ENCODE measurements at regions not wholly inside any gene's neighbourhood (a gene's known extent, or its start where the extent isn't known, plus 50 kb on each side); places are given as distances from the start of the nearest gene placed in this dataset.

DNA sequence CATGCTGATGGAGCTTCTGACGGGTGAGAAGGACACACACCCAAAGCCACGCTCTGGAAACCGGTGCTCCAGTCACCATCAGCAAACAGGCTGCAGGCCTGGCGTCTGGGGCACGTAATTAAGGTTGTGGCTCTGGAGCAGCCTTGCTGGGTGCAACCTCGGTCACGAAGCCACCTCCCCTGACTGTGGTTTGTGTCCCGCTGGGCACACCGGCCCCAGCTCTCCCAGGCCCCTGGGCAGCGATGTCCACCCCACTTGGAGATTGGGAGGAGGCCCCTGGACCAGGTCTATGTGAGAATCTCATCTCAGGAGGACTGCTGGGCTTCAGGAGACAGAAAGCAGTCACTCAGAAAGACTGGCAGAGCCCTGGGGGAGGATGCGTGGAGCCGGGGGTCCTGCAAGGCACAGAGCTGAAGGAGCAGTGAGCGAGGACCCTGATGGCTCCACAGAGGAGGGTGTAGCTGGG, 631.6 kb downstream of the BRD1 start:
- no peak overlapping the region for H3K27ac ChIP-seq
- no peaks in the 10 kb centered on the region for H3K36me3 ChIP-seq
- H3K4me3 ChIP-seq, result no peak overlapping the region
- H3K4me1 ChIP-seq, result no peaks in the 10 kb centered on the region
- TF ChIP-seq, protein P1, sequence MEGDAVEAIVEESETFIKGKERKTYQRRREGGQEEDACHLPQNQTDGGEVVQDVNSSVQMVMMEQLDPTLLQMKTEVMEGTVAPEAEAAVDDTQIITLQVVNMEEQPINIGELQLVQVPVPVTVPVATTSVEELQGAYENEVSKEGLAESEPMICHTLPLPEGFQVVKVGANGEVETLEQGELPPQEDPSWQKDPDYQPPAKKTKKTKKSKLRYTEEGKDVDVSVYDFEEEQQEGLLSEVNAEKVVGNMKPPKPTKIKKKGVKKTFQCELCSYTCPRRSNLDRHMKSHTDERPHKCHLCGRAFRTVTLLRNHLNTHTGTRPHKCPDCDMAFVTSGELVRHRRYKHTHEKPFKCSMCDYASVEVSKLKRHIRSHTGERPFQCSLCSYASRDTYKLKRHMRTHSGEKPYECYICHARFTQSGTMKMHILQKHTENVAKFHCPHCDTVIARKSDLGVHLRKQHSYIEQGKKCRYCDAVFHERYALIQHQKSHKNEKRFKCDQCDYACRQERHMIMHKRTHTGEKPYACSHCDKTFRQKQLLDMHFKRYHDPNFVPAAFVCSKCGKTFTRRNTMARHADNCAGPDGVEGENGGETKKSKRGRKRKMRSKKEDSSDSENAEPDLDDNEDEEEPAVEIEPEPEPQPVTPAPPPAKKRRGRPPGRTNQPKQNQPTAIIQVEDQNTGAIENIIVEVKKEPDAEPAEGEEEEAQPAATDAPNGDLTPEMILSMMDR (IDR thresholded peaks at IDR 0.05), result no peak
- no peak for TF ChIP-seq POLR2A (IDR thresholded peaks at IDR 0.05)
- WGBS, 2 donors, result 92% methylated on average over 3 of the region's 13 CpGs; no CpG with 5 or more reads in 1 of the 2 donors
- H3K27me3 ChIP-seq, result peaks cover 0 to 34% (median 0%) of the 10 kb centered on the region in 4 donors
- DNase-seq, result no peak
- intact Hi-C loops (cut with DNase I), result no loop called here
- no peaks in the 10 kb centered on the region for H3K9me3 ChIP-seq

DNA sequence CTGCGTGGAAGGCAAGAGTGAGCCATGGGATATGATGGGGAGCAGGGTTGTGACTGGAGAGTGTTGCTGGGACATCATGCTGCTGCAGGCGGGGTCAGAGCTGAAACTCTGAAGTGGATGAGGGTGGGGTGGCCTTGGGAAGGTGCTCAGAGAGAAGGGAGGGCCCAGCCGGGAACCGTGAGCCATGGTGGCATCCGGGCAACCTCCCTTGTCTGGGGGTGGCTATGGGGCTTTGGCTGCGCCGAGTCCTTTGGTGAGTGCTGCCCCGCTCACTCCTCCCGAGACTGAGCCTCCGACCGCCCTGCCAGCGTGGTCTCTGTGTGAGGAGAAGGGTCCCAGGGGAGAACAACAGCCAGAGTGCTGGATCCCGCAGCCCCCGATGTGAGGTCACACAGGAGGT, 632.0 kb downstream of the BRD1 start:
- TF ChIP-seq, protein P1 (IDR thresholded peaks at IDR 0.05), result no peak
- TF ChIP-seq POLR2A (IDR thresholded peaks at IDR 0.05), result no peak
- no peaks in the 10 kb centered on the region for H3K9me3 ChIP-seq
- peaks cover 0 to 32% (median 0%) of the 10 kb centered on the region in 4 donors for H3K27me3 ChIP-seq
- H3K4me3 ChIP-seq, result no peak overlapping the region
- no peak for DNase-seq
- H3K4me1 ChIP-seq, result no peaks in the 10 kb centered on the region
- intact Hi-C loops (cut with DNase I), result no loop called here
- H3K36me3 ChIP-seq, result no peaks in the 10 kb centered on the region
- WGBS, 2 donors, result 77 to 86% methylated on average over 6 to 9 of the region's 14 CpGs
- no peak overlapping the region for H3K27ac ChIP-seq

DNA sequence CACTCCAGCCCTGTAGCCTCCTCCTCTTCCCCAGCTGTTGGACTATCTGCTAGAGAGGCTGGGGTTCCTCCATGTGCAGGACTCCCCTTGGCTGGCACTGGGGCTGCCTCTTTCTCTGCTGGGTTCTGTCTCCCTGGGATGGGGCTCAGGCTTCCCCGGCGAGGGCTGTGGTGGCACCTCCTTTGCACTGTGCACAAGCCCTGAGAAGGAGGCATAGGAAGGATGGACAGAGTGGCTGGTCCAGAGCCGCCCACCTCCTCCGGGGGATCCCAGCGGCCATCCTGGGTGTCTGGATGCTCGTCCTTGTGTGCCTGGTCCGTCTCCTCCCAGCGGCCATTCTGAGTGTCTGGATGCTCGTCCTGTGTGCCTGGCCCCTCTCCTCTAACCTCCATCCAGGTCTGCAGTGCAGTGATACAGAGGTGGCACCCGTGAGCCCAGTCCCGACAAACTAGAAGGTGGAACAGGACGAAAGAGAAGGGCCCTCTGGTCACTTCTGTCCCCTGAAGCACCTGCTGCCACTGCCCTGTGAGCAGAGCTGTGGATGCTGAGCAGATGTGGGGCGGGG, 633.7 kb downstream of the BRD1 start:
- Histone ChIP-seq H3K27me3 (peaks cover 0 to 28% (median 0%) of the 10 kb centered on the region in 4 donors), H3K27ac (no peak overlapping the region), H3K9me3 (no peaks in the 10 kb centered on the region), H3K4me3 (no peak overlapping the region), H3K4me1 (no peaks in the 10 kb centered on the region), H3K36me3 (no peaks in the 10 kb centered on the region)
- intact Hi-C loops (cut with DNase I), result no loop called here
- no CpG with 5 or more reads among the region's 13 CpGs for WGBS, 2 donors
- no peak for TF ChIP-seq POLR2A (IDR thresholded peaks at IDR 0.05)
- TF ChIP-seq, protein P1 (IDR thresholded peaks at IDR 0.05), result no peak
- DNase-seq, result no peak

DNA sequence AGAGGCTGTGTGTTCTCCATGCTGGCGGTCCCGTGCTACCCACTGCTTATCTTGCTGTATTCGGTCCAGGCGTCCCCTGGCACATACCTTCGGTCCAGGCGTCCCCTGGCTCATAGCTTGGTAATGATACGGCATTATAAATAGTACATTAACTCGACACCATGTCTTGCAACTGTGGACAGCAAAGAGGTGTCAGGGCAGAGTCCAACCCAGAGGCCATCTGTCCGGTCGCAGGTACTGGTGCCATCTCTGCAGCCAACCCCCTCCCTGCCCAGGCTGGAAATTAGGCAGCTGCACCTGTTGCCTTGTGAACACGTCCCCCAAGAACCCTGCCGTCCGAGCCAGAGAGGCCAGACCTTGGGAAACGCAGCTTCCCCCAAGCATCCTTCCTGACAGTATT, 634.3 kb downstream of the BRD1 start:
- peaks cover 0 to 22% (median 0%) of the 10 kb centered on the region in 4 donors for H3K27me3 ChIP-seq
- no peak for DNase-seq
- no peak overlapping the region for H3K27ac ChIP-seq
- intact Hi-C loops (cut with DNase I), result no loop called here
- H3K36me3 ChIP-seq, result no peaks in the 10 kb centered on the region
- TF ChIP-seq, protein P1 (IDR thresholded peaks at IDR 0.05), result no peak
- no peak for TF ChIP-seq POLR2A (IDR thresholded peaks at IDR 0.05)
- H3K9me3 ChIP-seq, result no peaks in the 10 kb centered on the region
- no peaks in the 10 kb centered on the region for H3K4me1 ChIP-seq
- WGBS, 2 donors, result 82 to 83% methylated on average over 9 to 13 of the region's 14 CpGs
- no peak overlapping the region for H3K4me3 ChIP-seq

DNA sequence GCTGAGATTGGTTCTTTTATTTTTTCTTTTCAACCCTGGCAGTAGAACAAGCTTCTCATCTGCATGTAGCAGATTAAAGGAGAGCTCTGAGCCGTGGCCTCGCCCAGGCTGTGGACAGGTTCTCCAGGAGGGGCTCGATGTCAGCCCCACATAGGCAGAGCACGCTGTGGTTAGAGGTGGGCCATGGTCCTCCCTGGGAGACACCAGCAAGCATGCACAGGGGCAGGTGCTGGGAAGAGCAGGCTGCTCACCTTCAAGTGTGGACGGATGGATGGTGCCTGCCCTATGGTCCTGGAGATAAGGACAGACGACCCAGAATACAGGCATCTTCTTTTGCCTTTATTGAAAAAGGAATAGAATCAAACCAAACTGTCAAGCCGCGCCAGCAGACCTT, 634.8 kb downstream of the BRD1 start:
- TF ChIP-seq, protein P1 (IDR thresholded peaks at IDR 0.05), result no peak
- TF ChIP-seq POLR2A (IDR thresholded peaks at IDR 0.05), result no peak
- peaks cover 0 to 17% (median 0%) of the 10 kb centered on the region in 4 donors for H3K27me3 ChIP-seq
- no peak overlapping the region for H3K4me3 ChIP-seq
- WGBS, 2 donors, result 68 to 71% methylated on average over 6 of the region's 8 CpGs
- H3K9me3 ChIP-seq, result no peaks in the 10 kb centered on the region
- DNase-seq, result no peak
- no peak overlapping the region for H3K27ac ChIP-seq
- intact Hi-C loops (cut with DNase I), result no loop called here
- H3K4me1 ChIP-seq, result no peaks in the 10 kb centered on the region
- H3K36me3 ChIP-seq, result no peaks in the 10 kb centered on the region

Data from esophagus squamous epithelium (tissue), 5 donors.